ENCODE measurements at regions not wholly inside any gene's neighbourhood (a gene's known extent, or its start where the extent isn't known, plus 50 kb on each side); places are given as distances from the start of the nearest gene placed in this dataset.

- ChIA-PET CTCF (interaction anchor here (1.0 to 2.3 kb wide), 2 partner anchors 12 to 15 kb away, joined by 3 to 6 read pairs; no protein-coding TSS in a partner anchor), POLR2A (no interaction called here)
- TF ChIP-seq, protein P1, sequence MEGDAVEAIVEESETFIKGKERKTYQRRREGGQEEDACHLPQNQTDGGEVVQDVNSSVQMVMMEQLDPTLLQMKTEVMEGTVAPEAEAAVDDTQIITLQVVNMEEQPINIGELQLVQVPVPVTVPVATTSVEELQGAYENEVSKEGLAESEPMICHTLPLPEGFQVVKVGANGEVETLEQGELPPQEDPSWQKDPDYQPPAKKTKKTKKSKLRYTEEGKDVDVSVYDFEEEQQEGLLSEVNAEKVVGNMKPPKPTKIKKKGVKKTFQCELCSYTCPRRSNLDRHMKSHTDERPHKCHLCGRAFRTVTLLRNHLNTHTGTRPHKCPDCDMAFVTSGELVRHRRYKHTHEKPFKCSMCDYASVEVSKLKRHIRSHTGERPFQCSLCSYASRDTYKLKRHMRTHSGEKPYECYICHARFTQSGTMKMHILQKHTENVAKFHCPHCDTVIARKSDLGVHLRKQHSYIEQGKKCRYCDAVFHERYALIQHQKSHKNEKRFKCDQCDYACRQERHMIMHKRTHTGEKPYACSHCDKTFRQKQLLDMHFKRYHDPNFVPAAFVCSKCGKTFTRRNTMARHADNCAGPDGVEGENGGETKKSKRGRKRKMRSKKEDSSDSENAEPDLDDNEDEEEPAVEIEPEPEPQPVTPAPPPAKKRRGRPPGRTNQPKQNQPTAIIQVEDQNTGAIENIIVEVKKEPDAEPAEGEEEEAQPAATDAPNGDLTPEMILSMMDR (IDR thresholded peaks at IDR 0.05; ENCODE audit: control extremely low read depth, extremely low read depth, low read depth, missing control alignments), result no peak
- no peak for DNase-seq (ENCODE audit: extremely low spot score)
Measured at GRCh38 chr13:50700664-50701305, 142.7 kb downstream of the DLEU7 start.

GRCh38 chr13:50701469-50701868 is 142.0 kb downstream of the DLEU7 start:
- no peak for DNase-seq (ENCODE audit: extremely low spot score)
- POLR2A ChIA-PET, result no interaction called here
- TF ChIP-seq, protein P1 (IDR thresholded peaks at IDR 0.05; ENCODE audit: control extremely low read depth, extremely low read depth, low read depth, missing control alignments), result no peak
- CTCF ChIA-PET, result interaction anchor here (1.0 to 2.3 kb wide), 2 partner anchors 12 to 14 kb away, joined by 3 to 6 read pairs; no protein-coding TSS in a partner anchor

DNA sequence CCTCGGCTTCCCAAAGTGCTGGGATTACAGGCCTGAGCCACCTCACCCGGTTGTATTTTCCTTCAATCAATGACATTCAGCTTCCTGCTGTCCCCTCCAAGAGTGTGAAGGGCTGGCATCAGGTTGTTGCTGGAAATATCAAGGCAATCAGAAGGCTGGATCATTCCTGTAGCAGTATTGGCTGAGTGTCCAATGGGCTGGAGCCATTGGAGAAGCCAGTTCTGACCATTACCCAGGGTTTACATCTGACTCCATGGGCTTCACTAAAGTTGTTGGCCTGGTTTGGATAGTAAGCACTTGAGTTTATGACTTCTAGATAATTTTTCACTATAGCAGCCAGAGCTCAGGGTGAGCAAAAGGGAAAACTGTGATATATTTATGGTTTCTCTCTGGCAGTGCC is 137.0 kb downstream of the DLEU7 start:
- CTCF ChIA-PET, result interaction anchor here (1.2 kb wide), 1 partner anchor 19 kb away, joined by 3 read pairs; no protein-coding TSS in a partner anchor
- no peak for DNase-seq (ENCODE audit: extremely low spot score)
- TF ChIP-seq, protein P1 (IDR thresholded peaks at IDR 0.05; ENCODE audit: control extremely low read depth, extremely low read depth, low read depth, missing control alignments), result no peak
- POLR2A ChIA-PET, result interaction anchor here (0.5 kb wide), 1 partner anchor 336 kb away, joined by 7 read pairs; no protein-coding TSS in a partner anchor

DNA sequence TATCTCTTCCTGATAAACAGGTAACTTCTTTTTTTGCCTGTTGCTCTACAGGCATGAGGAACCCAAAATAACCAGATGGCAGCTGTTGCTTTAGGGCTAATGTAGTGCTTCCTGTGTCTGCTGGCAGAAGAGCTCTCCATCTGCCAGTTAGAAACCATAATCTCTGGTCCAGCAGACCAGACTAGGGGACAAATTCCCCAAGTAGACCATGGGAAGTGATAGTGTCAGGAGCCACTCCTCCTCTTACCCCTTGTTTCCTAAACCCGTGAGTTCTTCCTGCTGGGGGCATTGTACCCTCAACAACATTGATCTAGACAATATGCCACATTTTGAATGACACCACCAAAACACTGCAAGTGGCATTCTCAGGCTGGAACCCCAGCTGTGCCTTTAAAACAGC is 135.9 kb downstream of the DLEU7 start:
- TF ChIP-seq, protein P1 (IDR thresholded peaks at IDR 0.05; ENCODE audit: control extremely low read depth, extremely low read depth, low read depth, missing control alignments), result no peak
- ChIA-PET POLR2A (no interaction called here), CTCF (interaction anchor here (0.9 to 3.5 kb wide), 4 partner anchors 13 to 113 kb away, joined by 3 to 14 read pairs (median 3); no protein-coding TSS in a partner anchor)
- DNase-seq (ENCODE audit: extremely low spot score), result no peak

DNA sequence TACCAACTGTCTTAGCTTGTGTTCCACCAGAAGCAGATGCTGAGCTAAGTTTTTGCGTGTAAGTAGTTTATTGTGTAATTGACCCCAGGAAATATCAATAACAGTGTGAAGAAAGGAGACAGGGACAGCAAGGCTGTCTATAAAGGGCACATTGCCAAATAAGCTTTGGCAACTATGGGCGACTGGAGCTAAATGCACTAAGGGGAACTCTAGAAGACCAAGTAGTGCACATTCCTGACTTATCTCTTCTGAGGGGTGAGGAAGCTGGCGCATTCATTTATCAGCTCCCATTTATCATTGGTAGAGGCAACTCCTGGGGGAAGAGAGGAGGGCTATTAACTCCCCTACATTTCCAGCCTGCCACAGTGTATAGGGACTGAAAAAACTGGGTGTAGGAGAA is 135.0 kb downstream of the DLEU7 start:
- ChIA-PET POLR2A (no interaction called here), CTCF (interaction anchor here (0.9 to 3.5 kb wide), 4 partner anchors 14 to 57 kb away, joined by 3 to 14 read pairs (median 3); no protein-coding TSS in a partner anchor)
- DNase-seq (ENCODE audit: extremely low spot score), result no peak
- TF ChIP-seq, protein P1 (IDR thresholded peaks at IDR 0.05; ENCODE audit: control extremely low read depth, extremely low read depth, low read depth, missing control alignments), result no peak

DNA sequence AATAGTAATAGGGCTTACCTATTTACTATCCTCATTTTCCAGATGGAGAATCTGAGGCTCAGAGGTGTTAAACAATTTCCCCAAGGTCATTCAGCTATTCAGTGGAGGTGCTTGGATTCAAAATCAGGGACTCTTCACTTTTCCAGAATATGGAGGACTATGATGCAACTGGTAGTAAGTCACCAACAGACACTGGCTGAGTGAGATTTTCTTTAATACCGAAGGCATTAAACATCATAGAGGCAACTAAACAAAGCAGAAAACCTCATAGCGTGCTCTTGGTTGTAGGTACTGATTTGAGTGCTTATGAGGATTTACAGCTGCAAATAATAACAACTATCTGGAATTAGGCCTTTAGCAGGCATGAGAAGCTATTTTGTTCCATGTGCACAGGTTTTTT is 134.4 kb downstream of the DLEU7 start:
- ChIA-PET CTCF (interaction anchor here (1.2 to 3.5 kb wide), 3 partner anchors 15 to 23 kb away, joined by 3 to 14 read pairs (median 4); no protein-coding TSS in a partner anchor), POLR2A (no interaction called here)
- TF ChIP-seq, protein P1 (IDR thresholded peaks at IDR 0.05; ENCODE audit: control extremely low read depth, extremely low read depth, low read depth, missing control alignments), result no peak
- no peak for DNase-seq (ENCODE audit: extremely low spot score)
